Spleen (tissue), 11 donors: ENCODE measurements at regions not wholly inside any gene's neighbourhood (a gene's known extent, or its start where the extent isn't known, plus 50 kb on each side); places are given as distances from the start of the nearest gene placed in this dataset.
"Not testable (repeated sequence)": the region's sequence is repeated elsewhere in the genome, so short reads cannot be mapped to it uniquely, and the experiment has no call there.

ENCODE experiments used
- DNase-seq: peaks from one replicate; pipeline ENCODE4 v3.0.0-alpha.2; 2020
- H3K27ac ChIP-seq, 8 donors: fragments of 200-600 bp; sonication (generic) in 7 of 8; 1 replicate in 4 of 8; 2 replicates in 4 of 8; pipeline versions ENCODE4 v1.5.0 to v1.8.0; 2016 to 2021; ENCODE audit warnings: inconsistent platforms in 4 of 8, mild to moderate bottlenecking in 4 of 8, moderate library complexity in 1 of 8
- H3K27me3 ChIP-seq, 7 donors: fragments of 200-600 bp; sonication (generic) in 6 of 7; replicated peaks in 1 of 7; 1 replicate in 4 of 7; 2 replicates in 3 of 7; pipeline versions ENCODE4 v1.5.0 to v1.8.0; 2016 to 2021; ENCODE audit warnings: inconsistent platforms in 3 of 7, mild to moderate bottlenecking in 1 of 7
- H3K36me3 ChIP-seq, 6 donors: fragments of 200-600 bp; sonication (generic) in 5 of 6; 1 replicate in 4 of 6; 2 replicates in 2 of 6; pipeline versions ENCODE4 v1.5.0 to v1.8.0; 2016 to 2021; ENCODE audit warnings: inconsistent platforms in 2 of 6
- H3K4me1 ChIP-seq, 6 donors: fragments of 200-600 bp; sonication (generic) in 5 of 6; 1 replicate in 3 of 6; 2 replicates in 3 of 6; pipeline versions ENCODE4 v1.5.0 to v1.8.0; 2016 to 2021; ENCODE audit warnings: inconsistent platforms in 3 of 6
- H3K4me3 ChIP-seq, 8 donors: fragments of 200-600 bp; sonication (generic) in 7 of 8; 1 replicate in 4 of 8; 2 replicates in 4 of 8; pipeline versions ENCODE4 v1.5.0 to v1.8.0; 2016 to 2021; ENCODE audit warnings: inconsistent platforms in 4 of 8, mild to moderate bottlenecking in 4 of 8, moderate library complexity in 2 of 8
- H3K9me3 ChIP-seq, 8 donors: fragments of 200-600 bp; sonication (generic) in 7 of 8; 1 replicate in 4 of 8; 2 replicates in 4 of 8; pipeline versions ENCODE4 v1.5.0 to v1.8.0; 2016 to 2021; ENCODE audit warnings: inconsistent platforms in 4 of 8
- POLR2A ChIP-seq, 3 donors: fragments of 450-650 bp; IDR thresholded peaks; one replicate each; pipeline ENCODE4 v1.5.1; 2017; ENCODE audit warnings: antibody characterized with exemption in 3 of 3, mild to moderate bottlenecking in 1 of 3
- POLR2AphosphoS5 ChIP-seq, 3 donors: sonication (generic); formaldehyde crosslinking; IDR thresholded peaks; one replicate each; pipeline ENCODE4 v1.5.1; 2017; ENCODE audit warnings: antibody characterized with exemption in 3 of 3
- WGBS, 5 donors: extraction: QIAGEN DNeasy Blood & Tissue Kit in 3 of 5; methylation state at CpG; one replicate each; pipeline versions ENCODE4 v1.1.5 to v1.1.7; 2013 to 2018; 5-methylcytosine and 5-hydroxymethylcytosine counted together
- intact Hi-C: fragments of 100-400 bp; cut with DNase I; formaldehyde crosslinking; loops from one replicate; pipeline ENCODE4 v1.15.0; 2023; ENCODE audit warnings: low total_unique reads
- TF ChIP-seq, protein P1 (sequence below), 11 experiments: fragments of 200-600 bp in 7 of 11; fragments of 450-650 bp in 4 of 11; sonication (generic) in 4 of 11; IDR thresholded peaks in 8 of 11; conservative IDR thresholded peaks in 3 of 11; 1 replicate in 7 of 11; 2 replicates in 4 of 11; pipeline versions ENCODE4 v1.4.0 to v1.8.0; 2016 to 2021; ENCODE audit warnings: antibody characterized with exemption in 11 of 11, inconsistent platforms in 4 of 11, mild to moderate bottlenecking in 1 of 11
- donor health status: healthy with polysubstance abuse.
- donor health status: DM: no; HTN: no; CAD: no; lungs with moderate emphysema.
- donor health status: DM: no; HTN: no; CAD: no.
- donor health status: Bipolar disorder and iron deficiency.
- donor health status: healthy.
- donor health status: DM: no; HTN: no; CAD: no.
- donor health status: DM: yes; HTN: yes; CAD: no.

GRCh38 chr6:15818044-15818443, 155.2 kb upstream of the DTNBP1 start:
- H3K27me3 ChIP-seq: no peaks in the 10 kb centered on the region
- 82 to 94% (median 91%) methylated on average over 7 of the region's 7 CpGs for whole genome bisulfite sequencing, 5 donors
- TF ChIP-seq POLR2AphosphoS5 (IDR thresholded peaks at IDR 0.05) (no peak), POLR2A (IDR thresholded peaks at IDR 0.05) (no peak)
- TF ChIP-seq, protein P1, sequence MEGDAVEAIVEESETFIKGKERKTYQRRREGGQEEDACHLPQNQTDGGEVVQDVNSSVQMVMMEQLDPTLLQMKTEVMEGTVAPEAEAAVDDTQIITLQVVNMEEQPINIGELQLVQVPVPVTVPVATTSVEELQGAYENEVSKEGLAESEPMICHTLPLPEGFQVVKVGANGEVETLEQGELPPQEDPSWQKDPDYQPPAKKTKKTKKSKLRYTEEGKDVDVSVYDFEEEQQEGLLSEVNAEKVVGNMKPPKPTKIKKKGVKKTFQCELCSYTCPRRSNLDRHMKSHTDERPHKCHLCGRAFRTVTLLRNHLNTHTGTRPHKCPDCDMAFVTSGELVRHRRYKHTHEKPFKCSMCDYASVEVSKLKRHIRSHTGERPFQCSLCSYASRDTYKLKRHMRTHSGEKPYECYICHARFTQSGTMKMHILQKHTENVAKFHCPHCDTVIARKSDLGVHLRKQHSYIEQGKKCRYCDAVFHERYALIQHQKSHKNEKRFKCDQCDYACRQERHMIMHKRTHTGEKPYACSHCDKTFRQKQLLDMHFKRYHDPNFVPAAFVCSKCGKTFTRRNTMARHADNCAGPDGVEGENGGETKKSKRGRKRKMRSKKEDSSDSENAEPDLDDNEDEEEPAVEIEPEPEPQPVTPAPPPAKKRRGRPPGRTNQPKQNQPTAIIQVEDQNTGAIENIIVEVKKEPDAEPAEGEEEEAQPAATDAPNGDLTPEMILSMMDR (IDR thresholded peaks at IDR 0.05 in 8 of 11, conservative IDR thresholded peaks at IDR 0.05 in 3 of 11): no peak
- H3K27ac ChIP-seq: no peak overlapping the region
- no peaks in the 10 kb centered on the region for H3K9me3 ChIP-seq
- H3K36me3 ChIP-seq: no peaks in the 10 kb centered on the region
- H3K4me1 ChIP-seq: peaks cover 0 to 9% (median 0%) of the 10 kb centered on the region in 6 donors
- no peak for DNase-seq
- intact Hi-C loops: no loop called here
- H3K4me3 ChIP-seq: no peak overlapping the region

GRCh38 chr6:15817100-15817499, 154.3 kb upstream of the DTNBP1 start:
- DNase-seq: no peak
- H3K27ac ChIP-seq: no peak overlapping the region
- intact Hi-C loops: no loop called here

DNA sequence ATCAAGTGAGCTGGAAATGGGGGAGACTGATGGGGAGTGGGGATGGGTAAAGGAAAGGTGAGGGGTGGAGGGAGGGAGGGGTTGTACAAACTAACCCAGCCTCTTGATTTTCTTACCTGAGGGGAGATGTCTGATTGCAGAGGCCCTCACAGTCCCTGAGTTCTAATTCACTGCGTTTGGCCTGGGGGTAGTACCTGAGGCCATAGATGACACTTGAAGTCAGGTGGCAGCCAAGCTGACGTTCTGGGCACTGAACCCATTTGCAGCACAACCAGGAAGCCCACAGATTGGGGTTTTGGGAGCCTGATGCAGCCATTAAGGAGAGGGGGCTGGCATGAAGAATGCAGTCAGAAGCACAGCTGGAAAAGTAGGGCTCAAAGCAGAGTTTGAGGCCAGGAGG, 153.8 kb upstream of the DTNBP1 start:
- no peak for DNase-seq
- no peaks in the 10 kb centered on the region for H3K36me3 ChIP-seq
- H3K9me3 ChIP-seq: no peaks in the 10 kb centered on the region
- TF ChIP-seq POLR2AphosphoS5 (IDR thresholded peaks at IDR 0.05) (no peak), POLR2A (IDR thresholded peaks at IDR 0.05) (no peak)
- TF ChIP-seq, protein P1 (IDR thresholded peaks at IDR 0.05 in 8 of 11, conservative IDR thresholded peaks at IDR 0.05 in 3 of 11): no peak
- intact Hi-C loops: no loop called here
- WGBS, 5 donors: 70 to 86% (median 77%) methylated on average over 2 of the region's 2 CpGs
- no peak overlapping the region for H3K27ac ChIP-seq
- no peak overlapping the region for H3K4me3 ChIP-seq
- H3K27me3 ChIP-seq: no peaks in the 10 kb centered on the region
- H3K4me1 ChIP-seq: peaks cover 0 to 9% (median 0%) of the 10 kb centered on the region in 6 donors

More at GRCh38 chr6:15817100-15817499, 154.3 kb upstream of the DTNBP1 start:
- Histone ChIP-seq H3K27me3 (no peaks in the 10 kb centered on the region), H3K4me1 (peaks cover 0 to 9% (median 0%) of the 10 kb centered on the region in 6 donors), H3K9me3 (no peaks in the 10 kb centered on the region), H3K4me3 (no peak overlapping the region), H3K36me3 (no peaks in the 10 kb centered on the region)
- TF ChIP-seq POLR2AphosphoS5 (IDR thresholded peaks at IDR 0.05) (no peak), POLR2A (IDR thresholded peaks at IDR 0.05) (no peak)
- TF ChIP-seq, protein P1 (IDR thresholded peaks at IDR 0.05 in 8 of 11, conservative IDR thresholded peaks at IDR 0.05 in 3 of 11): no peak
- 85 to 97% (median 93%) methylated on average over 4 of the region's 4 CpGs for WGBS, 5 donors

DNA sequence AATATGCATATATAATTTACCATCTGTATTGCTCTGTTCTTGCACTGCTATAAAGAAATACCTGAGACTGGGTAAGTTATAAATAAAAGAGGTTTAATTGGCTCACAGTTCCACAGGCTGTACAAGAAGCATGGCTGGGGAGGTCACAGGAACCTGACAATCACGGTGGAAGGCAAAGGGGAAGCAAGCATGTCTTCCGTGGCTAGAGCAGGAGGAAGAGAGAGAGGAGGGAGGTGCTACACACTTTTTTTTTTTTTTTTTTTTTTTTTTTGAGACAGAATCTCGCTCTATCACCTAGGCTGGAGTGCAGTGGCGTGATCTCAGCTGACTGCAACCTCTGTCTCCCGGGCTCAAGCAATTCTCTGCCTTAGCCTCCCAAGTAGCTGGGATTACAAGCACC, 150.9 kb upstream of the DTNBP1 start:
- H3K9me3 ChIP-seq, intact Hi-C loops, H3K27ac ChIP-seq, H3K4me3 ChIP-seq, H3K27me3 ChIP-seq, H3K4me1 ChIP-seq, H3K36me3 ChIP-seq, DNase-seq: not testable (repeated sequence)
- 45 to 53% (median 51%) methylated on average over 5 of the region's 5 CpGs for WGBS, 5 donors

- no peak for DNase-seq
- no peaks in the 10 kb centered on the region for H3K36me3 ChIP-seq
- intact Hi-C loops: no loop called here
Observed at GRCh38 chr6:15811107-15811506, 148.3 kb upstream of the DTNBP1 start.

More at GRCh38 chr6:15811107-15811506, 148.3 kb upstream of the DTNBP1 start:
- H3K4me1 ChIP-seq: peaks cover 0 to 9% (median 0%) of the 10 kb centered on the region in 6 donors
- TF ChIP-seq, protein P1 (IDR thresholded peaks at IDR 0.05 in 8 of 11, conservative IDR thresholded peaks at IDR 0.05 in 3 of 11): no peak
- no peak for TF ChIP-seq POLR2A (IDR thresholded peaks at IDR 0.05)
- no peak for TF ChIP-seq POLR2AphosphoS5 (IDR thresholded peaks at IDR 0.05)
- H3K4me3 ChIP-seq: no peak overlapping the region
- H3K27ac ChIP-seq: no peak overlapping the region
- no peaks in the 10 kb centered on the region for H3K27me3 ChIP-seq
- no peaks in the 10 kb centered on the region for H3K9me3 ChIP-seq
- WGBS, 5 donors: 90 to 95% (median 94%) methylated on average over 2 of the region's 2 CpGs
